ENCODE measurements at regions not wholly inside any gene's neighbourhood (a gene's known extent, or its start where the extent isn't known, plus 50 kb on each side); places are given as distances from the start of the nearest gene placed in this dataset.

GRCh38 chr12:20197411-20197810 lies 170.9 kb upstream of the PDE3A start:
- no peak for DNase-seq
- no peak for TF ChIP-seq CTCF (IDR thresholded peaks at IDR 0.05)
- no peak overlapping the region for H2AFZ ChIP-seq (ENCODE audit: insufficient read depth, low read depth, low read length, poor library complexity, severe bottlenecking)
- H3K4me3 Mint-ChIP-seq, result no peak overlapping the region
- H3K4me1 ChIP-seq (ENCODE audit: control insufficient read depth in 1 of 2, insufficient read depth in 2 of 2, low read length in 2 of 2), result no peaks in the 10 kb centered on the region
- H4K20me1 ChIP-seq (ENCODE audit: insufficient read depth, low read length), result no peaks in the 10 kb centered on the region
- no peaks in the 10 kb centered on the region for H3K9me3 ChIP-seq (replicated peaks in 1 of 2; ENCODE audit: control insufficient read depth in 1 of 2, insufficient read depth in 1 of 2, low read length in 2 of 2)
- no peaks in the 10 kb centered on the region for H3K27me3 ChIP-seq (ENCODE audit: control insufficient read depth in 2 of 2, insufficient read depth in 2 of 2, low read length in 2 of 2)
- H3K27ac ChIP-seq (ENCODE audit: low read depth in 1 of 2, low read length in 2 of 2), result no peak overlapping the region
- peaks cover 0 to 2% (median 0%) of the 10 kb centered on the region in 3 donors for H3K27me3 Mint-ChIP-seq (ENCODE audit: low read depth in 3 of 3)
- no peak overlapping the region for H3K9ac ChIP-seq (ENCODE audit: insufficient read depth, low read length, poor library complexity, severe bottlenecking)
- H3K9me3 Mint-ChIP-seq, result peaks cover 0 to 7% (median 0%) of the 10 kb centered on the region in 7 donors
- intact Hi-C loops (cut with micrococcal nuclease), result no loop called here
- no peaks in the 10 kb centered on the region for H3K36me3 Mint-ChIP-seq
- H3K79me2 ChIP-seq (ENCODE audit: insufficient read depth, low read length), result no peaks in the 10 kb centered on the region
- H3K4me3 ChIP-seq (replicated peaks in 1 of 3; ENCODE audit: low read depth in 2 of 3, low read length in 3 of 3), result no peak overlapping the region
- no peaks in the 10 kb centered on the region for H3K36me3 ChIP-seq (replicated peaks in 1 of 2; ENCODE audit: control insufficient read depth in 1 of 2, insufficient read depth in 2 of 2, low read length in 2 of 2)
- no peak overlapping the region for H3K27ac Mint-ChIP-seq
- peaks cover 3% of the 10 kb centered on the region for H3K4me1 Mint-ChIP-seq
- H3K4me2 ChIP-seq (replicated peaks; ENCODE audit: extremely low read depth, low read length, poor library complexity, severe bottlenecking), result no peak overlapping the region

- no peak overlapping the region for H3K4me3 Mint-ChIP-seq
- H3K27ac Mint-ChIP-seq, result no peak overlapping the region
- H3K4me1 ChIP-seq (ENCODE audit: control insufficient read depth in 1 of 2, insufficient read depth in 2 of 2, low read length in 2 of 2), result no peaks in the 10 kb centered on the region
- peaks cover 0 to 2% (median 0%) of the 10 kb centered on the region in 3 donors for H3K27me3 Mint-ChIP-seq (ENCODE audit: low read depth in 3 of 3)
- H3K9ac ChIP-seq (ENCODE audit: insufficient read depth, low read length, poor library complexity, severe bottlenecking), result no peak overlapping the region
- H3K36me3 ChIP-seq (replicated peaks in 1 of 2; ENCODE audit: control insufficient read depth in 1 of 2, insufficient read depth in 2 of 2, low read length in 2 of 2), result no peaks in the 10 kb centered on the region
- no CpG with 5 or more reads among the region's 3 CpGs for WGBS (ENCODE audit: insufficient coverage)
- H3K9me3 Mint-ChIP-seq, result peaks cover 0 to 6% (median 0%) of the 10 kb centered on the region in 7 donors
- H3K4me1 Mint-ChIP-seq, result peaks cover 3% of the 10 kb centered on the region
- no peak overlapping the region for H2AFZ ChIP-seq (ENCODE audit: insufficient read depth, low read depth, low read length, poor library complexity, severe bottlenecking)
- H3K27me3 ChIP-seq (ENCODE audit: control insufficient read depth in 2 of 2, insufficient read depth in 2 of 2, low read length in 2 of 2), result no peaks in the 10 kb centered on the region
- no peak overlapping the region for H3K4me2 ChIP-seq (replicated peaks; ENCODE audit: extremely low read depth, low read length, poor library complexity, severe bottlenecking)
- H3K4me3 ChIP-seq (replicated peaks in 1 of 3; ENCODE audit: low read depth in 2 of 3, low read length in 3 of 3), result no peak overlapping the region
- intact Hi-C loops (cut with micrococcal nuclease), result no loop called here
- H3K9me3 ChIP-seq (replicated peaks in 1 of 2; ENCODE audit: control insufficient read depth in 1 of 2, insufficient read depth in 1 of 2, low read length in 2 of 2), result no peaks in the 10 kb centered on the region
- no peaks in the 10 kb centered on the region for H3K36me3 Mint-ChIP-seq
- no peak for DNase-seq
- H4K20me1 ChIP-seq (ENCODE audit: insufficient read depth, low read length), result no peaks in the 10 kb centered on the region
- TF ChIP-seq CTCF (IDR thresholded peaks at IDR 0.05), result no peak
- no peak overlapping the region for H3K27ac ChIP-seq (ENCODE audit: low read depth in 1 of 2, low read length in 2 of 2)
- no peaks in the 10 kb centered on the region for H3K79me2 ChIP-seq (ENCODE audit: insufficient read depth, low read length)
Measured at GRCh38 chr12:20199780-20200179, 168.6 kb upstream of the PDE3A start.
